ENCODE measurements at regions not wholly inside any gene's neighbourhood (a gene's known extent, or its start where the extent isn't known, plus 50 kb on each side); places are given as distances from the start of the nearest gene placed in this dataset.

DNA sequence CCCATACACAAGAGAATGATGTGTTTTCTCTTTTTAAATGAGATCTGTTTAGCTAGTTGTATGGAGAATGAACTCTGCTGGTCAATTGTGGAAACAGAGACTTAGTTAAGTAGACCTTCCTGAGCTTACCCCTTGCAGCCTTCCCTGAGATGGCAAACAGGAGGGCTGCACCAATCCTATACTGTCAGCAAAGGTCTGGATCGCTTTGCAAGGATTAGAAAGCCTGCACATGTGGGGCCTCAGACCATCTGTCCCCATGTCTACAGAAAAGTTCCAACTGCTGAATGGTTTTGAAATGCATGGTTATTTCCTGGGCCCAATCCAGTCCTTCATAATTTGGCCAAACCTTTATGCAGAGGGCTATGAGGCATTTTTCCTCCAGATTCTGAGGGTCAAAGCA is 183.9 kb upstream of the SLC10A2 start:
- TF ChIP-seq, protein P1, sequence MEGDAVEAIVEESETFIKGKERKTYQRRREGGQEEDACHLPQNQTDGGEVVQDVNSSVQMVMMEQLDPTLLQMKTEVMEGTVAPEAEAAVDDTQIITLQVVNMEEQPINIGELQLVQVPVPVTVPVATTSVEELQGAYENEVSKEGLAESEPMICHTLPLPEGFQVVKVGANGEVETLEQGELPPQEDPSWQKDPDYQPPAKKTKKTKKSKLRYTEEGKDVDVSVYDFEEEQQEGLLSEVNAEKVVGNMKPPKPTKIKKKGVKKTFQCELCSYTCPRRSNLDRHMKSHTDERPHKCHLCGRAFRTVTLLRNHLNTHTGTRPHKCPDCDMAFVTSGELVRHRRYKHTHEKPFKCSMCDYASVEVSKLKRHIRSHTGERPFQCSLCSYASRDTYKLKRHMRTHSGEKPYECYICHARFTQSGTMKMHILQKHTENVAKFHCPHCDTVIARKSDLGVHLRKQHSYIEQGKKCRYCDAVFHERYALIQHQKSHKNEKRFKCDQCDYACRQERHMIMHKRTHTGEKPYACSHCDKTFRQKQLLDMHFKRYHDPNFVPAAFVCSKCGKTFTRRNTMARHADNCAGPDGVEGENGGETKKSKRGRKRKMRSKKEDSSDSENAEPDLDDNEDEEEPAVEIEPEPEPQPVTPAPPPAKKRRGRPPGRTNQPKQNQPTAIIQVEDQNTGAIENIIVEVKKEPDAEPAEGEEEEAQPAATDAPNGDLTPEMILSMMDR (IDR thresholded peaks at IDR 0.05; ENCODE audit: low read depth, low read length): no peak
- no peak for TF ChIP-seq EZH2phosphoT487 (IDR thresholded peaks at IDR 0.05; ENCODE audit: low read depth)

Measured in OCI-LY3 (cell line).